Lung (tissue), 11 donors: ENCODE measurements at regions not wholly inside any gene's neighbourhood (a gene's known extent, or its start where the extent isn't known, plus 50 kb on each side); places are given as distances from the start of the nearest gene placed in this dataset.

ENCODE experiments used
- ATAC-seq: fragments of 200-7000 bp; cut with Tn5 transposase; one replicate; pipeline ENCODE4 v1.9.1; 2020; ENCODE audit warnings: moderate number of reproducible peaks; ENCODE audit not compliant: insufficient read depth, low FRiP score
- DNase-seq, 3 donors: peaks; one replicate each; pipeline ENCODE4 v3.0.0-alpha.2; 2013 to 2017
- H3K27ac ChIP-seq, 2 donors: one replicate each; pipeline ENCODE4 v1.5.1; 2013; ENCODE audit warnings: mild to moderate bottlenecking in 2 of 2, moderate library complexity in 2 of 2, control low read depth in 1 of 2, inconsistent platforms in 1 of 2, low read depth in 1 of 2, low read length in 1 of 2
- H3K27me3 ChIP-seq, 3 donors: one replicate each; pipeline ENCODE4 v1.5.1; 2013; ENCODE audit warnings: low read length in 2 of 3; ENCODE audit not compliant: control insufficient read depth in 3 of 3, insufficient read depth in 3 of 3
- H3K36me3 ChIP-seq, 4 donors: one replicate each; pipeline ENCODE4 v1.5.1; 2013; ENCODE audit warnings: low read length in 4 of 4, mild to moderate bottlenecking in 1 of 4, moderate library complexity in 1 of 4; ENCODE audit not compliant: control insufficient read depth in 4 of 4, insufficient read depth in 4 of 4
- H3K4me1 ChIP-seq, 5 donors: one replicate each; pipeline ENCODE4 v1.5.1; 2013; ENCODE audit warnings: low read length in 5 of 5, mild to moderate bottlenecking in 2 of 5, moderate library complexity in 1 of 5; ENCODE audit not compliant: control insufficient read depth in 5 of 5, insufficient read depth in 5 of 5
- H3K4me3 ChIP-seq: one replicate; pipeline ENCODE4 v1.5.1; 2013; ENCODE audit warnings: mild to moderate bottlenecking, control low read depth, moderate library complexity
- H3K9ac ChIP-seq, 2 donors: one replicate each; pipeline ENCODE4 v1.5.1; 2013; ENCODE audit warnings: low read length in 2 of 2, control low read depth in 1 of 2; ENCODE audit not compliant: insufficient read depth in 1 of 2
- H3K9me3 ChIP-seq, 4 donors: one replicate each; pipeline ENCODE4 v1.5.1; 2013; ENCODE audit warnings: low read length in 3 of 4, mild to moderate bottlenecking in 1 of 4, moderate library complexity in 1 of 4; ENCODE audit not compliant: control insufficient read depth in 4 of 4, insufficient read depth in 3 of 4
- WGBS, 2 donors: extraction: QIAGEN DNeasy Blood & Tissue Kit; methylation state at CpG; one replicate each; pipeline ENCODE4 v1.1.7; 2013; 5-methylcytosine and 5-hydroxymethylcytosine counted together
- TF ChIP-seq, protein P1 (sequence below): IDR thresholded peaks from 2 replicates; pipeline ENCODE4 v1.5.1; 2012; ENCODE audit warnings: mild to moderate bottlenecking; ENCODE audit errors: control extremely low read depth, extremely low read depth
- donor health status: control.
- donor health status: control.
- donor health status: Bipolar disorder and iron deficiency.
- donor health status: healthy.
- donor health status: DM: yes; HTN: yes; CAD: no.

DNA sequence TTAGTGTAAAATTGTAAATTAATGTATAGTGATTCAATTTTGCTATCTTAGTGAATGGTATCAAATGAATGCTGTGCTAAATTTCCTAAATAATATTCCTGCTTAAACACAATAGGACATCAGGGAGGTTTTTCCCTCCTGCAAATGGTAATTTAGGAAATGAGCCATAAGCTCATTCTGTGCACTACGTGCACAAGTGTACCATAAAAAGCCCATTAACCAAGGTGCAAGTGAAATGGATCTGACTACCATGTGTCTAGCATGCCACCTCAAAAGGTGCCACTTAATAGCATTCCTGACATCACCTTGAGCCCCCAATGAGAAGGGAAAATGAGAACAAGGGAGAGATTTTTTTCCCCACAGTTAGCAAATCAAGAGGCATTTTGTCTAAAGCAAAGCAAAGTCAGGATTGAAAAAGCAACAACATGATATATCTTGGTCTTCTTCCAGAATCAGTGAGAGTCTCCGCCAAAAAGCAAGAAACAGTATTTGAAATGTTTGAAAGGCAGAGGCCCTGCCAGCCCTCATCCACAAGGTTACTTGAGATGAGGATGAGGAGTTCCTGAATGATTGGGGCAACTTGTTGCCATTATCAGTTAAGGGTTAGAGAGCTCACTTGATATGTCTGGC is 334.2 kb upstream of the RSPO3 start:
- Histone ChIP-seq H3K27ac (no peak overlapping the region), H3K9me3 (no peaks in the 10 kb centered on the region), H3K36me3 (no peaks in the 10 kb centered on the region), H3K27me3 (no peaks in the 10 kb centered on the region), H3K4me3 (no peak overlapping the region), H3K9ac (no peak overlapping the region), H3K4me1 (peaks cover 0 to 39% (median 0%) of the 10 kb centered on the region in 5 donors)
- ATAC-seq (no peak), DNase-seq (peak in 2 of 3 donors; percentile 80 to 86)
- 65 to 76% methylated on average over 2 of the region's 2 CpGs for WGBS, 2 donors
- TF ChIP-seq, protein P1, sequence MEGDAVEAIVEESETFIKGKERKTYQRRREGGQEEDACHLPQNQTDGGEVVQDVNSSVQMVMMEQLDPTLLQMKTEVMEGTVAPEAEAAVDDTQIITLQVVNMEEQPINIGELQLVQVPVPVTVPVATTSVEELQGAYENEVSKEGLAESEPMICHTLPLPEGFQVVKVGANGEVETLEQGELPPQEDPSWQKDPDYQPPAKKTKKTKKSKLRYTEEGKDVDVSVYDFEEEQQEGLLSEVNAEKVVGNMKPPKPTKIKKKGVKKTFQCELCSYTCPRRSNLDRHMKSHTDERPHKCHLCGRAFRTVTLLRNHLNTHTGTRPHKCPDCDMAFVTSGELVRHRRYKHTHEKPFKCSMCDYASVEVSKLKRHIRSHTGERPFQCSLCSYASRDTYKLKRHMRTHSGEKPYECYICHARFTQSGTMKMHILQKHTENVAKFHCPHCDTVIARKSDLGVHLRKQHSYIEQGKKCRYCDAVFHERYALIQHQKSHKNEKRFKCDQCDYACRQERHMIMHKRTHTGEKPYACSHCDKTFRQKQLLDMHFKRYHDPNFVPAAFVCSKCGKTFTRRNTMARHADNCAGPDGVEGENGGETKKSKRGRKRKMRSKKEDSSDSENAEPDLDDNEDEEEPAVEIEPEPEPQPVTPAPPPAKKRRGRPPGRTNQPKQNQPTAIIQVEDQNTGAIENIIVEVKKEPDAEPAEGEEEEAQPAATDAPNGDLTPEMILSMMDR = no peak

DNA sequence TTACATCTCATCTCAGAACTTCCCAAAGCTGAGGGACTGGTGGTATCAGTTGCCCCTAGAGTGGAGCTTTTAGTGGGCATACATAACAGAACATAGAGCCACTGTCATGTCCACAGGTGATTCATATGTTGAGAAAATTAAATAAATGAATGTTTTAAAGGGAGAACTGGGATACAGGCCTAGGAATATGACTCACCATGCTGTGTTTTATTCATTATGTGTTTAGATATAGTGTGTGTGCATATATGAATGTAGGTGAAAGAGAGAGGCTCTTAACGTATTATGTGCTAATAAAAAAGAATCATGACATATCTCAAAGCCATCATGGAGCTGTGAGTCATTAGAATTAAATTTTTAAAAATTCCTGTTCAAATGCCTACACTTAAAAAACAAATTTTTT is 332.2 kb upstream of the RSPO3 start:
- no peak for DNase-seq
- no peaks in the 10 kb centered on the region for H3K27me3 ChIP-seq
- H3K36me3 ChIP-seq = no peaks in the 10 kb centered on the region
- no peaks in the 10 kb centered on the region for H3K9me3 ChIP-seq
- no peak overlapping the region for H3K27ac ChIP-seq
- TF ChIP-seq, protein P1 = no peak
- no peak for ATAC-seq
- H3K9ac ChIP-seq = no peak overlapping the region
- 84 to 92% methylated on average over 1 of the region's 1 CpG for WGBS, 2 donors
- H3K4me3 ChIP-seq = no peak overlapping the region
- H3K4me1 ChIP-seq = peaks cover 0 to 34% (median 0%) of the 10 kb centered on the region in 5 donors

DNA sequence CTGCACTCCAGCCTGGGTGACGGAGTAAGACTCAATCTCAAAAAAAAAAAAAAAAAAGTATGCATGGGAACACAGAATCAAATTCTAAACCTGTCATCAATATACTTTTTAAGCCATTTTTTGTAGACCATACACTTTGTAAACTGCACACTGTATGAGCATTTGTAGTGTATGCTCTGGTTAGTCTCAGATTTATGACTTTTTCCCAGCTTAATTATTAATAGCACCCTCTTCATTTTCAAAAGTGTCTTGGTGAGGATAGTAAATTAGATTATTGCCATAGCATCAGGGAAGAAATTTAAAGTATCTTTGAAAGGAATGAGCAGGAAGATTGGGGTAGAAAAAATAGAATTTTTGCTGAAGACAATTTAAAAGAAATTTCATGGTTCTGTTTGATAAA is 330.8 kb upstream of the RSPO3 start:
- H3K4me1 ChIP-seq = peaks cover 0 to 39% (median 0%) of the 10 kb centered on the region in 5 donors
- 94 to 97% methylated on average over 1 of the region's 1 CpG for WGBS, 2 donors

More for the DNA sequence above, 330.8 kb upstream of the RSPO3 start:
- Histone ChIP-seq H3K9ac (no peak overlapping the region), H3K27me3 (no peaks in the 10 kb centered on the region), H3K36me3 (no peaks in the 10 kb centered on the region), H3K4me3 (no peak overlapping the region), H3K27ac (no peak overlapping the region), H3K9me3 (no peaks in the 10 kb centered on the region)
- TF ChIP-seq, protein P1 = no peak
- no peak for DNase-seq
- no peak for ATAC-seq
